K562 (cell line): ENCODE measurements at regions not wholly inside any gene's neighbourhood (a gene's known extent, or its start where the extent isn't known, plus 50 kb on each side); places are given as distances from the start of the nearest gene placed in this dataset.

Experiments used
- ATAC-seq: fragments of 200-7000 bp; cut with Tn5 transposase; 3 replicates; pipeline ENCODE4 v1.9.1; 2020; ENCODE audit warnings: moderate library complexity
- BruUV-seq: library from RNA; stranded (reverse); fragments of 400-500 nt; replicated peaks from 2 replicates; lab custom pipeline; 2021; lab: Mats Ljungman, UMichigan
- CTCF ChIA-PET: fragments of 300-600 bp; formaldehyde crosslinking; extraction: SDS; loops from one replicate; lab custom pipeline; 2021; ENCODE audit warnings: low intra/inter-chr PET ratio; lab: Yijun Ruan, JAX
- POLR2A ChIA-PET: fragments of 300-600, 350-650 bp; sonication (Branson Sonifier 250); formaldehyde crosslinking; extraction: SDS; loops from one replicate; lab custom pipeline; 2021; ENCODE audit warnings: antibody characterized with exemption, inconsistent platforms; lab: Yijun Ruan, JAX
- DNase-seq, 4 experiments: peaks; one replicate each; pipeline versions ENCODE4 v3.0.0 to v3.0.0-alpha.2; 2011 to 2018; ENCODE audit warnings: low spot score in 3 of 4, mixed read lengths in 3 of 4; ENCODE audit errors: extremely low read depth in 1 of 4
- FAIRE-seq: peaks from 2 replicates; lab custom pipeline; 2011; peaks lifted over from hg19 to GRCh38; lab: Jason Lieb, UNC
- H2AFZ ChIP-seq: 2 replicates; pipeline ENCODE4 v1.6.0; 2011; ENCODE audit warnings: low read depth, low read length, control low read depth, inconsistent platforms
- H3K27ac ChIP-seq: fragments of 200-600 bp; 3 replicates; pipeline ENCODE4 v1.8.0; 2011; ENCODE audit warnings: low read depth, mild to moderate bottlenecking, control low read depth, inconsistent platforms, low read length, moderate library complexity, mixed read lengths; ENCODE audit errors: extremely low read depth
- H3K27me3 ChIP-seq, 2 experiments: fragments of 300-600 bp in 1 of 2; 2 replicates in 1 of 2; 3 replicates in 1 of 2; pipeline versions ENCODE4 v1.6.0 to v1.8.0; 2011; ENCODE audit warnings: inconsistent platforms in 2 of 2, low read length in 2 of 2, mild to moderate bottlenecking in 1 of 2, mixed read lengths in 1 of 2, moderate library complexity in 1 of 2; ENCODE audit not compliant: control insufficient read depth in 2 of 2, insufficient read depth in 2 of 2
- H3K36me3 ChIP-seq: fragments of 300-600 bp; 3 replicates; pipeline ENCODE4 v1.8.0; 2011; ENCODE audit warnings: mild to moderate bottlenecking, low read length, inconsistent platforms; ENCODE audit not compliant: control insufficient read depth, insufficient read depth
- H3K4me1 ChIP-seq, 2 experiments: fragments of 200-600 bp in 1 of 2; replicated peaks in 1 of 2; 2 replicates in 1 of 2; 3 replicates in 1 of 2; pipeline versions ENCODE4 v1.5.1 to v1.8.0; 2011; ENCODE audit warnings: inconsistent platforms in 2 of 2, low read length in 2 of 2, mild to moderate bottlenecking in 1 of 2, mixed read lengths in 1 of 2, moderate library complexity in 1 of 2; ENCODE audit not compliant: control insufficient read depth in 2 of 2, insufficient read depth in 2 of 2
- H3K4me2 ChIP-seq: 2 replicates; pipeline ENCODE4 v1.6.1; 2011; ENCODE audit warnings: low read length, control low read depth, inconsistent platforms, mixed read lengths; ENCODE audit not compliant: insufficient read depth
- H3K4me3 ChIP-seq: fragments of 200-600 bp; sonication (generic), shearing (Covaris generic); 2 replicates; pipeline ENCODE4 v1.5.1; 2016; ENCODE audit warnings: control low read depth, inconsistent platforms
- H3K79me2 ChIP-seq: fragments of 200-600 bp; 3 replicates; pipeline ENCODE4 v1.8.0; 2011; ENCODE audit warnings: low read length, inconsistent platforms; ENCODE audit not compliant: control insufficient read depth, insufficient read depth
- H3K9ac ChIP-seq, 2 experiments: 2 replicates each; pipeline versions ENCODE4 v1.6.0 to v1.6.1; 2011; ENCODE audit warnings: low read depth in 2 of 2, low read length in 2 of 2, control low read depth in 1 of 2, inconsistent platforms in 1 of 2, mild to moderate bottlenecking in 1 of 2, mixed read lengths in 1 of 2; ENCODE audit not compliant: insufficient read depth in 1 of 2
- H3K9me1 ChIP-seq: one replicate; pipeline ENCODE4 v1.6.0; 2011; ENCODE audit warnings: inconsistent platforms, mild to moderate bottlenecking, low read length, moderate library complexity; ENCODE audit not compliant: control insufficient read depth, insufficient read depth
- H3K9me3 ChIP-seq: replicated peaks from 2 replicates; pipeline ENCODE4 v1.5.1; 2011; ENCODE audit warnings: low read depth, low read length, inconsistent platforms; ENCODE audit not compliant: control insufficient read depth, insufficient read depth
- H4K20me1 ChIP-seq: replicated peaks from 2 replicates; pipeline ENCODE4 v1.6.1; 2011; ENCODE audit warnings: low read length, inconsistent platforms, mixed read lengths; ENCODE audit not compliant: control insufficient read depth, insufficient read depth
- BCL6 ChIP-seq: fragments of 250-450 bp; sonication (Bioruptor Pico); IDR thresholded peaks from 2 replicates; pipeline ENCODE4 v1.4.0; 2020
- DACH1 ChIP-seq: fragments of 450-650 bp; IDR thresholded peaks from 2 replicates; pipeline ENCODE4 v1.6.1; 2018; ENCODE audit not compliant: partially characterized antibody
- DNMT1 ChIP-seq: fragments of 450-650 bp; IDR thresholded peaks from 2 replicates; pipeline ENCODE4 v1.6.1; 2016; ENCODE audit warnings: antibody characterized with exemption, mild to moderate bottlenecking
- EWSR1 ChIP-seq: fragments of 450-650 bp; IDR thresholded peaks from 2 replicates; pipeline ENCODE4 v1.6.1; 2018; ENCODE audit warnings: borderline replicate concordance, mild to moderate bottlenecking, low read depth, moderate library complexity; ENCODE audit not compliant: partially characterized antibody
- FOXK2 ChIP-seq, 2 experiments: fragments of 450-650 bp; IDR thresholded peaks in 1 of 2; conservative IDR thresholded peaks in 1 of 2; 2 replicates each; pipeline ENCODE4 v1.6.1; 2016; ENCODE audit warnings: low read depth in 2 of 2, mild to moderate bottlenecking in 1 of 2
- GABPA ChIP-seq: fragments of 200-800 bp; sonication (Bioruptor generic); conservative IDR thresholded peaks from 2 replicates; pipeline ENCODE4 v1.6.1; 2016; ENCODE audit warnings: low read depth, missing genetic modification characterization, missing compliant biosample characterization
- HDAC6 ChIP-seq: IDR thresholded peaks from 2 replicates; pipeline ENCODE4 v1.6.1; 2012; ENCODE audit warnings: low read depth, mild to moderate bottlenecking, control low read depth, inconsistent platforms, low read length, moderate library complexity
- HDAC8 ChIP-seq: fragments of 450-650 bp; IDR thresholded peaks from 2 replicates; pipeline ENCODE4 v1.6.1; 2016; ENCODE audit warnings: mild to moderate bottlenecking, missing genetic modification characterization, moderate library complexity, missing compliant biosample characterization
- NR4A1 ChIP-seq, 2 experiments: fragments of 250-450 bp in 1 of 2; fragments of 450-650 bp in 1 of 2; sonication (Bioruptor Pico) in 1 of 2; IDR thresholded peaks; 2 replicates each; pipeline versions ENCODE4 v1.4.0 to v1.6.1; 2016 to 2020; ENCODE audit warnings: mild to moderate bottlenecking in 2 of 2, missing compliant biosample characterization in 1 of 2, missing genetic modification characterization in 1 of 2, moderate library complexity in 1 of 2
- PCBP1 ChIP-seq: fragments of 200-400 bp; formaldehyde crosslinking; IDR thresholded peaks from 2 replicates; pipeline ENCODE4 v1.6.1; 2018; ENCODE audit warnings: mild to moderate bottlenecking, low read depth, low read length; ENCODE audit not compliant: poor library complexity, severe bottlenecking
- WGBS: fragments of 100-300 bp; shearing (Covaris generic); methylation state at CpG from one replicate; pipeline ENCODE4 v1.1.6; 2016; ENCODE audit warnings: low coverage, mixed read lengths; ENCODE audit not compliant: insufficient coverage; ENCODE audit errors: missing lambda C conversion rate; 5-methylcytosine and 5-hydroxymethylcytosine counted together
- in situ Hi-C: fragments of 300-500 bp; cut with MboI; formaldehyde crosslinking; loops from 4 replicates; pipeline ENCODE4 v1.15.0; 2018; ENCODE audit warnings: inconsistent platforms, mixed read lengths
- intact Hi-C: fragments of 100-400 bp; cut with micrococcal nuclease; formaldehyde crosslinking; loops from 2 replicates; pipeline ENCODE4 v1.14.2; 2022
- TF ChIP-seq, protein P1 (sequence below): fragments of 450-650 bp; IDR thresholded peaks from 2 replicates; pipeline ENCODE4 v1.6.1; 2016; ENCODE audit warnings: antibody characterized with exemption
- TF ChIP-seq, protein P2 (sequence below): sonication (generic); formaldehyde crosslinking; IDR thresholded peaks from 2 replicates; pipeline ENCODE4 v1.8.1; 2023; ENCODE audit warnings: mild to moderate bottlenecking, missing genetic modification reagents
- TF ChIP-seq, protein P3 (sequence below): fragments of 250-450 bp; sonication (Bioruptor Pico); IDR thresholded peaks from 2 replicates; pipeline ENCODE4 v1.5.0; 2020; ENCODE audit warnings: mild to moderate bottlenecking
- TF ChIP-seq, protein P4 (sequence below): conservative IDR thresholded peaks from 2 replicates; pipeline ENCODE4 v1.6.1; 2011; ENCODE audit warnings: low read depth, mild to moderate bottlenecking, low read length; ENCODE audit not compliant: control insufficient read depth

DNA sequence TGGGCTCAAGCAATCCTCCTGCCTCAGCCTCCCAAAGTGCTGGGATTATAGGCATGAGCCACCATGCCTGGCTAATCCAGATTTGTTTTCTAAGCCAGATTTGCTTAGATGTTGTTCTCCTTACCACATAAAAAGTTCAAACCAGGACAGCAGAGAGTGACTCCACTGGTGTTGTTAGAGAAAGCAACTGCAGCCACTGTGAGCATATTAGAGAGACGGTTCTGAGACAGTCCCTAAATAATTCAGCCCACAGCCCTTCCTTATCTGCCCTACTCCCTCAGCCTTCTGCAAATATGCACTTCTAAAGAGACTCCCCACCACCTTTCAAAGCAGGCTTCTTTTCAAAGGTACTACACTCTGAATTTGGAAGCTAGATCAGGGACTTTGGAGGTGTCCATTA, 96.1 kb downstream of the DRD1 start (continued):
- TF ChIP-seq EWSR1 (no peak), DACH1 (no peak), DNMT1 (no peak), BCL6 (no peak)
- TF ChIP-seq, protein P1, sequence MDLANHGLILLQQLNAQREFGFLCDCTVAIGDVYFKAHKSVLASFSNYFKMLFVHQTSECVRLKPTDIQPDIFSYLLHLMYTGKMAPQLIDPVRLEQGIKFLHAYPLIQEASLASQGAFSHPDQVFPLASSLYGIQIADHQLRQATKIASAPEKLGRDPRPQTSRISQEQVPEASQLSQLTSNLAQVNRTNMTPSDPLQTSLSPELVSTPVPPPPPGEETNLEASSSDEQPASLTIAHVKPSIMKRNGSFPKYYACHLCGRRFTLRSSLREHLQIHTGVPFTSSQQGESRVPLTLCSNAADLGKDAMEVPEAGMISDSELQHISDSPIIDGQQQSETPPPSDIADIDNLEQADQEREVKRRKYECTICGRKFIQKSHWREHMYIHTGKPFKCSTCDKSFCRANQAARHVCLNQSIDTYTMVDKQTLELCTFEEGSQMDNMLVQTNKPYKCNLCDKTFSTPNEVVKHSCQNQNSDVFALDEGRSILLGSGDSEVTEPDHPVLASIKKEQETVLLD = no peak
- TF ChIP-seq, all 486 proteins: peak for 0

DNA sequence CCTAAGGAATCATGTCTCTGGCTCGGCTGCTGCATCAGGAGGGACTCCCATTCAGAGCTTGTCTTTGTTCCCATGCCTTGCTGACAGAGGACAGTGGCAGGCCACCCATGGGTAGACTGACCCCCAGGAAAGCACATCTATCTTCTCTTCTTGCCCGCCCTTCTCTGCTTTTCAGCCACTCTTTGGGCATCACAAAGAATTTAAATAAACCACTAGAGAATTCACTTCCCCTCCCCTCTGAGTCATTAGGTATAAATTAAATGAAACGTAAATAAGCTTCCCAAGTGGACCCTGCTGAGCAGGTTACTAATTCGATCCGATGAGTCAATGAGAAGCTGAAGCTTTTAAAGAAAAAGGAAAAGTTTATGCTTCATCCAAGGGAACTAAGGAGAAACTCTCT, 97.0 kb downstream of the DRD1 start:
- WGBS = 1% methylated on average over 5 of the region's 5 CpGs
- in situ Hi-C loops = no loop called here
- peaks cover 0 to 5% of the 10 kb centered on the region in 2 experiments; a peak in 1 of 5 replicates for H3K27me3 ChIP-seq
- ATAC-seq (no peak), FAIRE-seq (no peak), DNase-seq (no peak)
- intact Hi-C loops = no loop called here
- no peak overlapping the region for H3K4me2 ChIP-seq
- H3K79me2 ChIP-seq = no peaks in the 10 kb centered on the region
- no peaks in the 10 kb centered on the region for H3K36me3 ChIP-seq
- H3K4me1 ChIP-seq = no peaks in the 10 kb centered on the region
- H3K9ac ChIP-seq = no peak overlapping the region
- ChIA-PET CTCF (no interaction called here), POLR2A (no interaction called here)
- H2AFZ ChIP-seq = no peak overlapping the region
- H4K20me1 ChIP-seq = no peaks in the 10 kb centered on the region
- TF ChIP-seq NR4A1 (CRISPR knock-in tag; IDR thresholded peaks at IDR 0.05) = no peak
- TF ChIP-seq NR4A1 (tag; IDR thresholded peaks at IDR 0.05) = no peak
- TF ChIP-seq, protein P2, sequence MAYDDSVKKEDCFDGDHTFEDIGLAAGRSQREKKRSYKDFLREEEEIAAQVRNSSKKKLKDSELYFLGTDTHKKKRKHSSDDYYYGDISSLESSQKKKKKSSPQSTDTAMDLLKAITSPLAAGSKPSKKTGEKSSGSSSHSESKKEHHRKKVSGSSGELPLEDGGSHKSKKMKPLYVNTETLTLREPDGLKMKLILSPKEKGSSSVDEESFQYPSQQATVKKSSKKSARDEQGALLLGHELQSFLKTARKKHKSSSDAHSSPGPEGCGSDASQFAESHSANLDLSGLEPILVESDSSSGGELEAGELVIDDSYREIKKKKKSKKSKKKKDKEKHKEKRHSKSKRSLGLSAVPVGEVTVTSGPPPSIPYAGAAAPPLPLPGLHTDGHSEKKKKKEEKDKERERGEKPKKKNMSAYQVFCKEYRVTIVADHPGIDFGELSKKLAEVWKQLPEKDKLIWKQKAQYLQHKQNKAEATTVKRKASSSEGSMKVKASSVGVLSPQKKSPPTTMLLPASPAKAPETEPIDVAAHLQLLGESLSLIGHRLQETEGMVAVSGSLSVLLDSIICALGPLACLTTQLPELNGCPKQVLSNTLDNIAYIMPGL (CRISPR knock-in tag) = no peak
- TF ChIP-seq, protein P3, sequence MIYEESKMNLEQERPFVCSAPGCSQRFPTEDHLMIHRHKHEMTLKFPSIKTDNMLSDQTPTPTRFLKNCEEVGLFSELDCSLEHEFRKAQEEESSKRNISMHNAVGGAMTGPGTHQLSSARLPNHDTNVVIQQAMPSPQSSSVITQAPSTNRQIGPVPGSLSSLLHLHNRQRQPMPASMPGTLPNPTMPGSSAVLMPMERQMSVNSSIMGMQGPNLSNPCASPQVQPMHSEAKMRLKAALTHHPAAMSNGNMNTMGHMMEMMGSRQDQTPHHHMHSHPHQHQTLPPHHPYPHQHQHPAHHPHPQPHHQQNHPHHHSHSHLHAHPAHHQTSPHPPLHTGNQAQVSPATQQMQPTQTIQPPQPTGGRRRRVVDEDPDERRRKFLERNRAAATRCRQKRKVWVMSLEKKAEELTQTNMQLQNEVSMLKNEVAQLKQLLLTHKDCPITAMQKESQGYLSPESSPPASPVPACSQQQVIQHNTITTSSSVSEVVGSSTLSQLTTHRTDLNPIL (CRISPR knock-in tag) = no peak
- TF ChIP-seq PCBP1 = no peak
- no peak for TF ChIP-seq HDAC8 (tag)
- TF ChIP-seq, protein P4, sequence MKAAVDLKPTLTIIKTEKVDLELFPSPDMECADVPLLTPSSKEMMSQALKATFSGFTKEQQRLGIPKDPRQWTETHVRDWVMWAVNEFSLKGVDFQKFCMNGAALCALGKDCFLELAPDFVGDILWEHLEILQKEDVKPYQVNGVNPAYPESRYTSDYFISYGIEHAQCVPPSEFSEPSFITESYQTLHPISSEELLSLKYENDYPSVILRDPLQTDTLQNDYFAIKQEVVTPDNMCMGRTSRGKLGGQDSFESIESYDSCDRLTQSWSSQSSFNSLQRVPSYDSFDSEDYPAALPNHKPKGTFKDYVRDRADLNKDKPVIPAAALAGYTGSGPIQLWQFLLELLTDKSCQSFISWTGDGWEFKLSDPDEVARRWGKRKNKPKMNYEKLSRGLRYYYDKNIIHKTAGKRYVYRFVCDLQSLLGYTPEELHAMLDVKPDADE = no peak
- no peak for TF ChIP-seq HDAC6
- no peak for TF ChIP-seq GABPA (tag)
- TF ChIP-seq FOXK2 (conservative IDR thresholded peaks at IDR 0.05 in 1 of 2, IDR thresholded peaks at IDR 0.05 in 1 of 2; ENCODE audit: low read depth in 2 of 2) = no peak
- no TSS peak for BruUV-seq
- H3K9me3 ChIP-seq = no peaks in the 10 kb centered on the region
- H3K4me3 ChIP-seq = no peak overlapping the region
- no peaks in the 10 kb centered on the region for H3K9me1 ChIP-seq
- no peak overlapping the region for H3K27ac ChIP-seq
